AG09309 (cell line): ENCODE measurements at regions not wholly inside any gene's neighbourhood (a gene's known extent, or its start where the extent isn't known, plus 50 kb on each side); places are given as distances from the start of the nearest gene placed in this dataset.

Source experiments
- DNase-seq: peaks from one replicate; pipeline ENCODE4 v3.0.0-alpha.2; 2010; ENCODE audit warnings: low read depth
- H3K4me3 ChIP-seq: 2 replicates; pipeline ENCODE4 v1.5.1; 2011; ENCODE audit warnings: mild to moderate bottlenecking, low read depth, low read length, moderate library complexity; ENCODE audit not compliant: control insufficient read depth
- TF ChIP-seq, protein P1 (sequence below): IDR thresholded peaks from 2 replicates; pipeline ENCODE4 v1.5.1; 2011; ENCODE audit warnings: mild to moderate bottlenecking, low read depth, low read length, inconsistent platforms; ENCODE audit not compliant: insufficient read depth, control insufficient read depth; ENCODE audit errors: missing control alignments

DNA sequence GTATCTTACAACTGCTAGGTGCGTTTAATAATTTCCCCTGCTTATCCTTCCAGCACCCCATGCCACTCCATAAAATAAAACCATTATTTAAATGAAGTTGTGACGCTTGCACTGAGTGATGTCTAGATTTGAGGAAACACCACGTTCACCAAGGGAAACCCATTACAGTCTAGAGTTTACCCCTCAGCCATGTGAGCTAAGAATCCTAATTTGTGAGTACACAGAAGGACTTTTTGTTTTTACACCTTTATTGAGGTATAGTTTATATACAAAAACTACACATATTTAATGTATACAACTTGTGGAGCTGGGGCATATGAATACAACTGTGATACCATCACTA lies 326.8 kb downstream of the RAPGEF2 start:
- no peak overlapping the region for H3K4me3 ChIP-seq
- no peak for DNase-seq
- TF ChIP-seq, protein P1, sequence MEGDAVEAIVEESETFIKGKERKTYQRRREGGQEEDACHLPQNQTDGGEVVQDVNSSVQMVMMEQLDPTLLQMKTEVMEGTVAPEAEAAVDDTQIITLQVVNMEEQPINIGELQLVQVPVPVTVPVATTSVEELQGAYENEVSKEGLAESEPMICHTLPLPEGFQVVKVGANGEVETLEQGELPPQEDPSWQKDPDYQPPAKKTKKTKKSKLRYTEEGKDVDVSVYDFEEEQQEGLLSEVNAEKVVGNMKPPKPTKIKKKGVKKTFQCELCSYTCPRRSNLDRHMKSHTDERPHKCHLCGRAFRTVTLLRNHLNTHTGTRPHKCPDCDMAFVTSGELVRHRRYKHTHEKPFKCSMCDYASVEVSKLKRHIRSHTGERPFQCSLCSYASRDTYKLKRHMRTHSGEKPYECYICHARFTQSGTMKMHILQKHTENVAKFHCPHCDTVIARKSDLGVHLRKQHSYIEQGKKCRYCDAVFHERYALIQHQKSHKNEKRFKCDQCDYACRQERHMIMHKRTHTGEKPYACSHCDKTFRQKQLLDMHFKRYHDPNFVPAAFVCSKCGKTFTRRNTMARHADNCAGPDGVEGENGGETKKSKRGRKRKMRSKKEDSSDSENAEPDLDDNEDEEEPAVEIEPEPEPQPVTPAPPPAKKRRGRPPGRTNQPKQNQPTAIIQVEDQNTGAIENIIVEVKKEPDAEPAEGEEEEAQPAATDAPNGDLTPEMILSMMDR = no peak

DNA sequence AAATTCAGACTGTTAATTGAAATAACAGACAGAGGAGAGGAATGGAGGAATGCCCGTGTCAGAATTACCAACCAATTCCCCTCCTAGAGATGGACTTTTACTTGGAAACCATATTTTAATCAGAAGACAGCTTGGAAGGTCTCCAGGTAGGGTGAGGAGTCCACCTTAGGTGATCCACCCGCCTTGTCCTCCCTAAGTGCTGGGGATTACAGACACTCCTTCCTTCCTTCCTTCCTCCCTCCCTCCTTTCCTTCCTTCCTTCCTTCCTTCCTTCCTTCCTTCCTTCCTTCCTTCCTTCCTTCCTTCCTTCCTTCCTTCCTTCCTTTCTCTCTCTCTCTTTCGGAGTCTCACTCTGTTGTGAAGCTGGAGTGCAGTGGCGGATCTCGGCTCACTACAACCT lies 328.0 kb downstream of the RAPGEF2 start:
- TF ChIP-seq, protein P1 = no peak
- no peak for DNase-seq
- no peak overlapping the region for H3K4me3 ChIP-seq

DNA sequence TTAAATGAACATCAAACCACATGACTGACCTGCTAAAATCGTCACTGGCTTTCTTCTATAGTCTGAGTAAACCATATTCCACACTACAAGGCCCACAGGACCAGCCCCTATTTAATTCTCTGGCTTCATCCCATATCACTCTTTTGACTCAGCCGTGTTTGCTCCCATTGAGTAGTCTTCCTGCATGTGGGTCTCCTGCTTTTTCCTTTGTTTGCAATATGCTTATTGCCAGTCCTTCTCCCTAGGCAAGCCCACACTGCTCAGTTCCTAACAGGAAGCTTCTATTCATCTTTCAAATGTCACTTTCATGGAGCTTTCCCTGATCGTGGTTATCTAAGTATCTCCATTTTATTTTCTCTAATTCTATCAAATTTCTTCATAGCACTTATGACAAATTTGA lies 329.6 kb downstream of the RAPGEF2 start:
- H3K4me3 ChIP-seq = no peak overlapping the region
- TF ChIP-seq, protein P1 = no peak
- DNase-seq = no peak

DNA sequence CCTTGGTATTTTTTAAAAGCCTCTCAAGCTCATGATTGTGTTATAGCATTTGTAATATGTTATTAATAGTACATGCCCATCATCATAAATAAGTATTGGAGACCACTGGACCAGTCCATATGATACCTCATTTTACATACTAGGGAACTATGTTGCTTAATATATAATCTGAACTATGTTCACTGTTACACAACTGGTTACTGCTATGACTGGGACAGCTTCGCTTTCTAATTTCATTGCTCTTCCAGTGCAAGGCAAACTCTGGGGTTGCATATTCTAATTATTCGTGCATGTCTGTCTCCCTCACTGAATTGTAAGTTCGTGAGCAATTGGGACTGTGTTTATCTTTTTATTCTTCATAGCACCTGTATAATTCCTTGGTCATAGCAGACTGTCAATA lies 330.5 kb downstream of the RAPGEF2 start:
- DNase-seq = no peak
- TF ChIP-seq, protein P1 = no peak
- no peak overlapping the region for H3K4me3 ChIP-seq

DNA sequence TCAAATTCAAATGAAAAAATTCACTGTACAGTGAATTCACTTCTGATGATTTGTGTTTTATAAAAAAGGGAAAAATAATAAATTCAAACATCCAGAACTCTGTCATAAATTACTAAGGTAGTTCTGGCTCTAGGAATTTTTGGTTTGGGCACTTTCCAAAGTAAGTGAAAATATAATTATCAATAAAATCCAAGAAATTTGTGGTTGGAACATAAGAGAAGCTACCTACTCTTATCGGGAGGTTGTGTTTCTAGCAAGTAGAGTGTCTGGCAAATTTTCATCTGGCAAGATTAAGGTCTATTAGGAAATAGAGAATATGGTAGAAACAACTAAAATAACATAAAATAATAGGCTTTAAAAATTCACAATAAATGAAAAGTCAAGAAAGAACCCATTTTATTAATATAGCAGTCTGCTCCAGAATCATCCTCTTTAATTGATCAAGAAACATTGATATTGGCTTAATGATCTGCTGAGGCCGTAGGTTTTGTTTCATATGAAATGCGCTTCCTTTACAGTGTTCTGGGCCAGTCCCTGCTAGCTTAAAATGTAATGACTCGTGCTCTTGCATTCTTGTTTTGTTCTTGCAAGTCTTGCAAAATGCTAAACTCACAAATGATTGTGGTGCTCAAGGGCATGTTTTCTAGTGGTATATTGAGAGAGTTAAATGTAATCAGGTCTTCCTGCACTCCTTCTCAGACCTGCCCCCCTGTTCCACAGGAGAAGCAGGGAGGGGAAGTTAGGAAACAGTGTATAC lies 331.4 kb downstream of the RAPGEF2 start:
- DNase-seq = peak; percentile 16
- H3K4me3 ChIP-seq = no peak overlapping the region
- TF ChIP-seq, protein P1 = no peak

DNA sequence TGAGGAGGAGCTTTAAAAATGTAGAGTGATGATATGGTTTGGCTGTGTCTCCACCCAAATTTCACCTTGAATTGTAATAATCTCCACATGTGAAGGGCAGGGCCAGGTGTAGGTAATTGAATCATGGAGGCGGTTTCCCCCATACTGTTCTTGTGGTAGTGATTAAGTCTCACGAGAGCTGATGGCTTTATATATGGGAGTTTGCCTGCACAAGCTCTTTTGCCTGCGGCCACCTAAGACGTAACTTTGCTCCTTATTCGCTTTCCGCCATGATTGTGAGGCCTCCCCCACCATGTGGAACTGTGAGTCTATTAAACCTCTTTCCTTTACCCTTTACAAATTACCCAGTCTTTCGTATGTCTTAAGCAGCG lies 332.0 kb downstream of the RAPGEF2 start:
- no peak for DNase-seq
- TF ChIP-seq, protein P1 = no peak
- no peak overlapping the region for H3K4me3 ChIP-seq

DNA sequence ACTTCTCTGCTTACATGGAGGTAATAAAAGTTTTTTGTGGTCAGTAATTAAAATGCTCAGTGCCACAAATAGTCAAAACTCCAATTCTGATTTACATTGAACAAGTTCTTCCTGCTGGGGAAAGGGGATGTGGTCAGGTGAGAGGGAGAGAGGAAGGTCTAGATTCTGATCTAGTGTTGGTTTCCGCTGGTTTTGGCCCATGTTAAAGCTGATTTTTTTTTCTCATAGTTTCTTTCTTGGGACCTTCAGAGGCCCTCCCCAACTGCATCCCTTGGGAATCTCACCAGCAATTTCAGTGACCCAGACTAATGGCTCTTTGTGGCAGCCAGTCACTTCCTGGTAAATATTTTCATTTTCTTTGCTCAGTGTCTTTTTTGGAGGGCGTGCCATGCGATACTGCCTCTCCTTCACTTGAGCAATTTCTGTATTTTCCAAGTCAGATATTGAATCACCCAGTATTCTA lies 332.7 kb downstream of the RAPGEF2 start:
- H3K4me3 ChIP-seq = no peak overlapping the region
- TF ChIP-seq, protein P1 = no peak
- no peak for DNase-seq
